PC-3 (cell line): ENCODE measurements at regions not wholly inside any gene's neighbourhood (a gene's known extent, or its start where the extent isn't known, plus 50 kb on each side); places are given as distances from the start of the nearest gene placed in this dataset.

Source experiments
- EZH2 ChIP-seq: fragments of 300-600 bp; sonication (generic); IDR thresholded peaks from one replicate; pipeline ENCODE4 v1.6.1; 2017; ENCODE audit warnings: antibody characterized with exemption, mild to moderate bottlenecking, low read length; ENCODE audit not compliant: unreplicated experiment
- EZH2phosphoT487 ChIP-seq: fragments of 300-600 bp; sonication (generic); IDR thresholded peaks from 2 replicates; pipeline ENCODE4 v1.6.1; 2018; ENCODE audit warnings: mild to moderate bottlenecking, antibody characterized with exemption, low read length, borderline replicate concordance
- TF ChIP-seq, protein P1 (sequence below): fragments of 300-600 bp; sonication (generic); conservative IDR thresholded peaks from 2 replicates; pipeline ENCODE4 v1.5.1; 2017; ENCODE audit warnings: antibody characterized with exemption, low read depth, mild to moderate bottlenecking, low read length

GRCh38 chr13:50322006-50322405, 306.8 kb downstream of the KCNRG start:
- TF ChIP-seq EZH2 (no peak), EZH2phosphoT487 (no peak)
- TF ChIP-seq, protein P1, sequence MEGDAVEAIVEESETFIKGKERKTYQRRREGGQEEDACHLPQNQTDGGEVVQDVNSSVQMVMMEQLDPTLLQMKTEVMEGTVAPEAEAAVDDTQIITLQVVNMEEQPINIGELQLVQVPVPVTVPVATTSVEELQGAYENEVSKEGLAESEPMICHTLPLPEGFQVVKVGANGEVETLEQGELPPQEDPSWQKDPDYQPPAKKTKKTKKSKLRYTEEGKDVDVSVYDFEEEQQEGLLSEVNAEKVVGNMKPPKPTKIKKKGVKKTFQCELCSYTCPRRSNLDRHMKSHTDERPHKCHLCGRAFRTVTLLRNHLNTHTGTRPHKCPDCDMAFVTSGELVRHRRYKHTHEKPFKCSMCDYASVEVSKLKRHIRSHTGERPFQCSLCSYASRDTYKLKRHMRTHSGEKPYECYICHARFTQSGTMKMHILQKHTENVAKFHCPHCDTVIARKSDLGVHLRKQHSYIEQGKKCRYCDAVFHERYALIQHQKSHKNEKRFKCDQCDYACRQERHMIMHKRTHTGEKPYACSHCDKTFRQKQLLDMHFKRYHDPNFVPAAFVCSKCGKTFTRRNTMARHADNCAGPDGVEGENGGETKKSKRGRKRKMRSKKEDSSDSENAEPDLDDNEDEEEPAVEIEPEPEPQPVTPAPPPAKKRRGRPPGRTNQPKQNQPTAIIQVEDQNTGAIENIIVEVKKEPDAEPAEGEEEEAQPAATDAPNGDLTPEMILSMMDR: no peak
